H1 (cell line): ENCODE measurements at regions not wholly inside any gene's neighbourhood (a gene's known extent, or its start where the extent isn't known, plus 50 kb on each side); places are given as distances from the start of the nearest gene placed in this dataset.

Source experiments
- BCL11A ChIP-seq, 2 experiments: IDR thresholded peaks; one replicate each; pipeline ENCODE4 v1.6.1; 2011; ENCODE audit warnings: low read depth in 2 of 2, low read length in 2 of 2, mild to moderate bottlenecking in 2 of 2
- CBX8 ChIP-seq: fragments of 300-800, 300-1000 bp; sonication (generic); IDR thresholded peaks from 2 replicates; pipeline ENCODE4 v1.7.1; 2016; ENCODE audit warnings: low read depth, low read length, borderline replicate concordance
- FOSL1 ChIP-seq: IDR thresholded peaks from 2 replicates; pipeline ENCODE4 v1.6.1; 2011; ENCODE audit warnings: mild to moderate bottlenecking, low read depth, low read length, moderate library complexity; ENCODE audit not compliant: insufficient read depth
- NRF1 ChIP-seq: IDR thresholded peaks from 2 replicates; pipeline ENCODE4 v1.6.1; 2011; ENCODE audit warnings: mild to moderate bottlenecking, low read depth, low read length, improper control_type of control experiment
- POLR2A ChIP-seq, 2 experiments: IDR thresholded peaks; 1 replicate in 1 of 2; 2 replicates in 1 of 2; pipeline ENCODE4 v1.6.1; 2011; ENCODE audit warnings: low read depth in 2 of 2, low read length in 2 of 2, mild to moderate bottlenecking in 2 of 2; ENCODE audit errors: control extremely low read depth in 1 of 2
- POLR2AphosphoS5 ChIP-seq: IDR thresholded peaks from 2 replicates; pipeline ENCODE4 v1.6.1; 2011; ENCODE audit warnings: low read depth, low read length
- RNF2 ChIP-seq: fragments of 200-900, 300-1000 bp; sonication (generic); IDR thresholded peaks from 2 replicates; pipeline ENCODE4 v1.7.1; 2016; ENCODE audit warnings: borderline replicate concordance, low read depth, mild to moderate bottlenecking, antibody characterized with exemption, low read length; ENCODE audit not compliant: poor library complexity, severe bottlenecking; ENCODE audit errors: missing control alignments
- SIRT6 ChIP-seq: IDR thresholded peaks from one replicate; pipeline ENCODE4 v1.7.1; 2012; ENCODE audit warnings: low read length, inconsistent platforms
- TF ChIP-seq, protein P1 (sequence below): fragments of 300-600 bp; sonication (generic); IDR thresholded peaks from 2 replicates; pipeline ENCODE4 v1.7.1; 2012; ENCODE audit warnings: low read length, moderate library complexity, mild to moderate bottlenecking, inconsistent platforms; ENCODE audit not compliant: insufficient replicate concordance

DNA sequence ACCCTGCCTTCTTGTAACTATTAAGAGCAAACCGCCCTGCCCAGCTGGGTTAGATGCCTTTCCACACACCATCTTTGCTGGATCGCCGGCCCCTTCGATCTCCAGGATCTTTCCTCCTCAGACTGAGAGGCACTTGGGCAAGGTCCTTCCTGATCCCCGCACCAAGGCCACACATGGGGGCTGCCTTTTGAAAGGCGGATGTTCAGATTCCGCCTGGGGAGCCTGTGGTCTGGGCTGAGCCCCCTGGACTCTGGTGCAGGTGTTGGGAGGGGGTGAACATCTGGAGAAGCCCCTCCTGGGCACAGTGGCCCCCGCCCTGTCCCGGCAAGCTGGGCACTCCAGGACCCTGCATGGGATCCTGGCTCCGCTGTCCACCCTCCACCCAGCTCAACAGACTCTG is 135.4 kb upstream of the HDAC4 start (continued):
- TF ChIP-seq, protein P1, sequence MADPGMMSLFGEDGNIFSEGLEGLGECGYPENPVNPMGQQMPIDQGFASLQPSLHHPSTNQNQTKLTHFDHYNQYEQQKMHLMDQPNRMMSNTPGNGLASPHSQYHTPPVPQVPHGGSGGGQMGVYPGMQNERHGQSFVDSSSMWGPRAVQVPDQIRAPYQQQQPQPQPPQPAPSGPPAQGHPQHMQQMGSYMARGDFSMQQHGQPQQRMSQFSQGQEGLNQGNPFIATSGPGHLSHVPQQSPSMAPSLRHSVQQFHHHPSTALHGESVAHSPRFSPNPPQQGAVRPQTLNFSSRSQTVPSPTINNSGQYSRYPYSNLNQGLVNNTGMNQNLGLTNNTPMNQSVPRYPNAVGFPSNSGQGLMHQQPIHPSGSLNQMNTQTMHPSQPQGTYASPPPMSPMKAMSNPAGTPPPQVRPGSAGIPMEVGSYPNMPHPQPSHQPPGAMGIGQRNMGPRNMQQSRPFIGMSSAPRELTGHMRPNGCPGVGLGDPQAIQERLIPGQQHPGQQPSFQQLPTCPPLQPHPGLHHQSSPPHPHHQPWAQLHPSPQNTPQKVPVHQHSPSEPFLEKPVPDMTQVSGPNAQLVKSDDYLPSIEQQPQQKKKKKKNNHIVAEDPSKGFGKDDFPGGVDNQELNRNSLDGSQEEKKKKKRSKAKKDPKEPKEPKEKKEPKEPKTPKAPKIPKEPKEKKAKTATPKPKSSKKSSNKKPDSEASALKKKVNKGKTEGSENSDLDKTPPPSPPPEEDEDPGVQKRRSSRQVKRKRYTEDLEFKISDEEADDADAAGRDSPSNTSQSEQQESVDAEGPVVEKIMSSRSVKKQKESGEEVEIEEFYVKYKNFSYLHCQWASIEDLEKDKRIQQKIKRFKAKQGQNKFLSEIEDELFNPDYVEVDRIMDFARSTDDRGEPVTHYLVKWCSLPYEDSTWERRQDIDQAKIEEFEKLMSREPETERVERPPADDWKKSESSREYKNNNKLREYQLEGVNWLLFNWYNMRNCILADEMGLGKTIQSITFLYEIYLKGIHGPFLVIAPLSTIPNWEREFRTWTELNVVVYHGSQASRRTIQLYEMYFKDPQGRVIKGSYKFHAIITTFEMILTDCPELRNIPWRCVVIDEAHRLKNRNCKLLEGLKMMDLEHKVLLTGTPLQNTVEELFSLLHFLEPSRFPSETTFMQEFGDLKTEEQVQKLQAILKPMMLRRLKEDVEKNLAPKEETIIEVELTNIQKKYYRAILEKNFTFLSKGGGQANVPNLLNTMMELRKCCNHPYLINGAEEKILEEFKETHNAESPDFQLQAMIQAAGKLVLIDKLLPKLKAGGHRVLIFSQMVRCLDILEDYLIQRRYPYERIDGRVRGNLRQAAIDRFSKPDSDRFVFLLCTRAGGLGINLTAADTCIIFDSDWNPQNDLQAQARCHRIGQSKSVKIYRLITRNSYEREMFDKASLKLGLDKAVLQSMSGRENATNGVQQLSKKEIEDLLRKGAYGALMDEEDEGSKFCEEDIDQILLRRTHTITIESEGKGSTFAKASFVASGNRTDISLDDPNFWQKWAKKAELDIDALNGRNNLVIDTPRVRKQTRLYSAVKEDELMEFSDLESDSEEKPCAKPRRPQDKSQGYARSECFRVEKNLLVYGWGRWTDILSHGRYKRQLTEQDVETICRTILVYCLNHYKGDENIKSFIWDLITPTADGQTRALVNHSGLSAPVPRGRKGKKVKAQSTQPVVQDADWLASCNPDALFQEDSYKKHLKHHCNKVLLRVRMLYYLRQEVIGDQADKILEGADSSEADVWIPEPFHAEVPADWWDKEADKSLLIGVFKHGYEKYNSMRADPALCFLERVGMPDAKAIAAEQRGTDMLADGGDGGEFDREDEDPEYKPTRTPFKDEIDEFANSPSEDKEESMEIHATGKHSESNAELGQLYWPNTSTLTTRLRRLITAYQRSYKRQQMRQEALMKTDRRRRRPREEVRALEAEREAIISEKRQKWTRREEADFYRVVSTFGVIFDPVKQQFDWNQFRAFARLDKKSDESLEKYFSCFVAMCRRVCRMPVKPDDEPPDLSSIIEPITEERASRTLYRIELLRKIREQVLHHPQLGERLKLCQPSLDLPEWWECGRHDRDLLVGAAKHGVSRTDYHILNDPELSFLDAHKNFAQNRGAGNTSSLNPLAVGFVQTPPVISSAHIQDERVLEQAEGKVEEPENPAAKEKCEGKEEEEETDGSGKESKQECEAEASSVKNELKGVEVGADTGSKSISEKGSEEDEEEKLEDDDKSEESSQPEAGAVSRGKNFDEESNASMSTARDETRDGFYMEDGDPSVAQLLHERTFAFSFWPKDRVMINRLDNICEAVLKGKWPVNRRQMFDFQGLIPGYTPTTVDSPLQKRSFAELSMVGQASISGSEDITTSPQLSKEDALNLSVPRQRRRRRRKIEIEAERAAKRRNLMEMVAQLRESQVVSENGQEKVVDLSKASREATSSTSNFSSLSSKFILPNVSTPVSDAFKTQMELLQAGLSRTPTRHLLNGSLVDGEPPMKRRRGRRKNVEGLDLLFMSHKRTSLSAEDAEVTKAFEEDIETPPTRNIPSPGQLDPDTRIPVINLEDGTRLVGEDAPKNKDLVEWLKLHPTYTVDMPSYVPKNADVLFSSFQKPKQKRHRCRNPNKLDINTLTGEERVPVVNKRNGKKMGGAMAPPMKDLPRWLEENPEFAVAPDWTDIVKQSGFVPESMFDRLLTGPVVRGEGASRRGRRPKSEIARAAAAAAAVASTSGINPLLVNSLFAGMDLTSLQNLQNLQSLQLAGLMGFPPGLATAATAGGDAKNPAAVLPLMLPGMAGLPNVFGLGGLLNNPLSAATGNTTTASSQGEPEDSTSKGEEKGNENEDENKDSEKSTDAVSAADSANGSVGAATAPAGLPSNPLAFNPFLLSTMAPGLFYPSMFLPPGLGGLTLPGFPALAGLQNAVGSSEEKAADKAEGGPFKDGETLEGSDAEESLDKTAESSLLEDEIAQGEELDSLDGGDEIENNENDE: no peak
- no peak for TF ChIP-seq FOSL1
- TF ChIP-seq POLR2A (IDR thresholded peaks at IDR 0.05; ENCODE audit: control extremely low read depth in 1 of 2, low read depth in 2 of 2, low read length in 2 of 2): no peak
- no peak for TF ChIP-seq NRF1
- TF ChIP-seq SIRT6: no peak
- TF ChIP-seq RNF2: no peak
- no peak for TF ChIP-seq POLR2AphosphoS5
- no peak for TF ChIP-seq CBX8
- no peak for TF ChIP-seq BCL11A (IDR thresholded peaks at IDR 0.05; ENCODE audit: low read depth in 2 of 2, low read length in 2 of 2)
